Vagina (tissue), 2 donors: ENCODE measurements at regions not wholly inside any gene's neighbourhood (a gene's known extent, or its start where the extent isn't known, plus 50 kb on each side); places are given as distances from the start of the nearest gene placed in this dataset.

Source experiments
- CTCF ChIP-seq, 3 experiments: fragments of 450-650 bp in 2 of 3; fragments of 200-600 bp in 1 of 3; sonication (generic) in 1 of 3; IDR thresholded peaks; one replicate each; pipeline ENCODE4 v1.5.1; 2017 to 2019; ENCODE audit warnings: antibody characterized with exemption in 3 of 3, mild to moderate bottlenecking in 2 of 3, moderate library complexity in 2 of 3
- POLR2A ChIP-seq, 2 donors: fragments of 450-650 bp; IDR thresholded peaks; one replicate each; pipeline ENCODE4 v1.6.1; 2017; ENCODE audit warnings: antibody characterized with exemption in 2 of 2, mild to moderate bottlenecking in 2 of 2, moderate library complexity in 2 of 2
- POLR2AphosphoS5 ChIP-seq, 2 donors: sonication (generic); formaldehyde crosslinking; IDR thresholded peaks; one replicate each; pipeline ENCODE4 v1.9.0; 2017; ENCODE audit warnings: antibody characterized with exemption in 2 of 2, mild to moderate bottlenecking in 2 of 2, low read depth in 1 of 2; ENCODE audit not compliant: insufficient read depth in 1 of 2

- no peak for TF ChIP-seq POLR2A (IDR thresholded peaks at IDR 0.05)
- TF ChIP-seq CTCF (IDR thresholded peaks at IDR 0.05) = no peak
- TF ChIP-seq POLR2AphosphoS5 (IDR thresholded peaks at IDR 0.05; ENCODE audit: insufficient read depth in 1 of 2, low read depth in 1 of 2) = no peak
These were observed 807.5 kb upstream of the ATXN8OS start for GRCh38 chr13:69300131-69300530.
